Left ventricle myocardium inferior (tissue), 1 donor: ENCODE measurements at regions not wholly inside any gene's neighbourhood (a gene's known extent, or its start where the extent isn't known, plus 50 kb on each side); places are given as distances from the start of the nearest gene placed in this dataset.

Experiments
- DNase-seq: peaks from one replicate; pipeline ENCODE4 v3.0.0-alpha.2; 2020
- H3K27ac ChIP-seq: fragments of 200-600 bp; replicated peaks from 2 replicates; pipeline ENCODE4 v1.8.0; 2021
- H3K27me3 ChIP-seq: fragments of 200-600 bp; 2 replicates; pipeline ENCODE4 v1.8.0; 2021; ENCODE audit warnings: low read depth
- H3K36me3 ChIP-seq: fragments of 200-600 bp; 2 replicates; pipeline ENCODE4 v1.8.0; 2021
- H3K4me1 ChIP-seq: fragments of 200-600 bp; 2 replicates; pipeline ENCODE4 v1.8.0; 2021
- H3K4me3 ChIP-seq: fragments of 200-600 bp; 2 replicates; pipeline ENCODE4 v1.8.0; 2021; ENCODE audit warnings: mild to moderate bottlenecking, moderate library complexity
- H3K9me3 ChIP-seq: fragments of 200-600 bp; replicated peaks from 2 replicates; pipeline ENCODE4 v1.8.0; 2021
- CTCF ChIP-seq: fragments of 200-600 bp; IDR thresholded peaks from 2 replicates; pipeline ENCODE4 v1.8.0; 2021; ENCODE audit warnings: antibody characterized with exemption, mild to moderate bottlenecking, borderline replicate concordance
- intact Hi-C: fragments of 100-400 bp; cut with micrococcal nuclease; formaldehyde crosslinking; loops from one replicate; pipeline ENCODE4 v1.11.0; 2022
- donor health status: DM: no; HTN: yes; CAD: no; lungs with severe emphysema.

DNA sequence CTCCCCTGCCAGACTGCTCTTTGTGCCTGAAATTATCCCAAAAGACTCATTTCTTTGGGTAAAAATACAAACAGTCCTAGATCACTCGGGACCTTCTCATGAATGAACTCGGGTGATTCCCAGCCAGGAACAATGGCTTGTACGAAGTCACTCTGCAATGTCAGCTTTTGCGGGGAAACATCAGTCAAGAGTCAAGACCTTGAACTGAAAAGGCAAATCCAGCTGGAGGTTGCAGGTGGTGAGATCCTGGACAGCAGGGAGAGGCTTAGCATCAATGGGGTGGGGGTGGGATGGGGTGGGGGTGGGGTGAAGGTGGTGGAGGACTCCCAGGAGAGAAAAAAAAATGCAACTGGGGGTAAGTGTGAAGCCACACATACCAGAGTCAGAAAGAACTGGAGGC, 115.0 kb upstream of the SLC25A33 start:
- Histone ChIP-seq H3K27ac (no peak overlapping the region), H3K36me3 (no peaks in the 10 kb centered on the region), H3K4me3 (no peak overlapping the region), H3K27me3 (no peaks in the 10 kb centered on the region), H3K9me3 (no peaks in the 10 kb centered on the region), H3K4me1 (peaks cover 15% of the 10 kb centered on the region)
- TF ChIP-seq CTCF: no peak
- intact Hi-C loops: no loop called here
- DNase-seq: no peak

GRCh38 chr1:9425859-9426258, 113.4 kb upstream of the SLC25A33 start:
- no peak for DNase-seq
- no peak for TF ChIP-seq CTCF
- H3K9me3 ChIP-seq: no peaks in the 10 kb centered on the region
- H3K27me3 ChIP-seq: no peaks in the 10 kb centered on the region
- H3K4me3 ChIP-seq: no peak overlapping the region
- no peak overlapping the region for H3K27ac ChIP-seq
- H3K4me1 ChIP-seq: peaks cover 22% of the 10 kb centered on the region
- intact Hi-C loops: no loop called here
- no peaks in the 10 kb centered on the region for H3K36me3 ChIP-seq

- Histone ChIP-seq H3K9me3 (no peaks in the 10 kb centered on the region), H3K36me3 (no peaks in the 10 kb centered on the region), H3K4me3 (no peak overlapping the region), H3K27ac (no peak overlapping the region), H3K4me1 (peaks cover 22% of the 10 kb centered on the region), H3K27me3 (no peaks in the 10 kb centered on the region)
- intact Hi-C loops: no loop called here
- no peak for DNase-seq
- TF ChIP-seq CTCF: no peak
These were observed 113.0 kb upstream of the SLC25A33 start for GRCh38 chr1:9426291-9426711.

DNA sequence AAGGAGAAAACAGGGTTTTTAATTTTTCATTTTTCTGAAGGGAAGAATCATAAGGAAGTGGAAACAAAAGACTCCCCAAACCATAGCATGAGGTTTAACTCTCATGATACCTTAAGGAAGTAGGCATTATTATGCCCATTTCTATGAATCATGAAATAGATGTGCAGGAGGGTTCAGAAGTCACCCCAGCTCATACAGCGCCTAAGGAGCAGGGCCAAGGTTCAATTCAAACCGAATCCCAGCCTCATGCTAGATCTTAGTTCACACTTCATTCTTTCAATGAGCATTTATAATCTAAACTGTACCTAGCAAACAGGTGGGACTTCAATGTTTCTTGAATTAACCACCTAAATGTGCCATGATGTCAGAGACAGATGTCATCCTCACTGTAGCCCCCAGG, 111.9 kb upstream of the SLC25A33 start:
- intact Hi-C loops: no loop called here

GRCh38 chr1:9428601-9429341, 110.5 kb upstream of the SLC25A33 start:
- intact Hi-C loops: no loop called here
- TF ChIP-seq CTCF: peak; percentile 33
- Histone ChIP-seq H3K27ac (peak overlapping the region; percentile 91), H3K36me3 (no peaks in the 10 kb centered on the region), H3K9me3 (no peaks in the 10 kb centered on the region), H3K27me3 (no peaks in the 10 kb centered on the region), H3K4me1 (peaks cover 16% of the 10 kb centered on the region), H3K4me3 (peak overlapping the region; percentile 74)
- DNase-seq: peak; percentile 99

More for the DNA sequence above, 111.9 kb upstream of the SLC25A33 start:
- Histone ChIP-seq H3K4me3 (no peak overlapping the region), H3K27ac (no peak overlapping the region), H3K36me3 (no peaks in the 10 kb centered on the region), H3K4me1 (peaks cover 22% of the 10 kb centered on the region), H3K27me3 (no peaks in the 10 kb centered on the region), H3K9me3 (no peaks in the 10 kb centered on the region)
- no peak for TF ChIP-seq CTCF
- no peak for DNase-seq
